ENCODE measurements at regions not wholly inside any gene's neighbourhood (a gene's known extent, or its start where the extent isn't known, plus 50 kb on each side); places are given as distances from the start of the nearest gene placed in this dataset.

- no peak for TF ChIP-seq EZH2 (IDR thresholded peaks at IDR 0.05; ENCODE audit: insufficient read depth, poor library complexity, severe bottlenecking)
- TF ChIP-seq EZH2phosphoT487 (IDR thresholded peaks at IDR 0.05; ENCODE audit: insufficient read depth, low read depth), result no peak
These were observed 70.5 kb upstream of the KLHL13 start for GRCh38 chrX:118187100-118187499.

Data from GM23248 (cell line).